HL-60 (cell line): ENCODE measurements at regions not wholly inside any gene's neighbourhood (a gene's known extent, or its start where the extent isn't known, plus 50 kb on each side); places are given as distances from the start of the nearest gene placed in this dataset.

Source experiments
- GABPA ChIP-seq: IDR thresholded peaks from 2 replicates; pipeline ENCODE4 v1.6.1; 2012; ENCODE audit warnings: low read depth
- POLR2AphosphoS5 ChIP-seq: IDR thresholded peaks from 2 replicates; pipeline ENCODE4 v1.6.1; 2012; ENCODE audit warnings: low read depth
- TF ChIP-seq, protein P1 (sequence below): IDR thresholded peaks from one replicate; pipeline ENCODE4 v1.5.1; 2011; ENCODE audit warnings: low read length, control low read depth, inconsistent platforms; ENCODE audit not compliant: insufficient read depth
- TF ChIP-seq, protein P2 (sequence below): IDR thresholded peaks from 2 replicates; pipeline ENCODE4 v1.6.1; 2012; ENCODE audit warnings: low read depth; ENCODE audit not compliant: insufficient replicate concordance

DNA sequence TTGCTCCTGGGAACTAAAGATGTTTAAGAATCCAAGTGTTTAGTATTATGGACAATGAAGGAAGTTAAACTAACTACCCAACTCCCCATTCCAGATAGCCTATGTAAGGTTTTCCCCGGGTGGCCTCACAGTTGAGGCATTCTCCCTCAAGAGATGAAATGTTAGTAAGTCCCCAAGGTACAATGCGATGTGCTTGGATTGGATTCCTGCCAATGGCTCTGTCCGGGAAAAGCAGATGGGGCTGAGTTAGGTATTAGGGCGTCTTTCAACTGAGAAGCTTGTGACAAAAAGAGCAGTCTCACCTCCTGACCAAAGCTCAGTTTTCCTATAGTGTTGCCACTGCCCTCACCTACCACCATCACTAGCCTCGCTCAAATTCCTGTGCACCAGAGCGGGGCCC lies 64.8 kb upstream of the E2F7 start:
- TF ChIP-seq, protein P1, sequence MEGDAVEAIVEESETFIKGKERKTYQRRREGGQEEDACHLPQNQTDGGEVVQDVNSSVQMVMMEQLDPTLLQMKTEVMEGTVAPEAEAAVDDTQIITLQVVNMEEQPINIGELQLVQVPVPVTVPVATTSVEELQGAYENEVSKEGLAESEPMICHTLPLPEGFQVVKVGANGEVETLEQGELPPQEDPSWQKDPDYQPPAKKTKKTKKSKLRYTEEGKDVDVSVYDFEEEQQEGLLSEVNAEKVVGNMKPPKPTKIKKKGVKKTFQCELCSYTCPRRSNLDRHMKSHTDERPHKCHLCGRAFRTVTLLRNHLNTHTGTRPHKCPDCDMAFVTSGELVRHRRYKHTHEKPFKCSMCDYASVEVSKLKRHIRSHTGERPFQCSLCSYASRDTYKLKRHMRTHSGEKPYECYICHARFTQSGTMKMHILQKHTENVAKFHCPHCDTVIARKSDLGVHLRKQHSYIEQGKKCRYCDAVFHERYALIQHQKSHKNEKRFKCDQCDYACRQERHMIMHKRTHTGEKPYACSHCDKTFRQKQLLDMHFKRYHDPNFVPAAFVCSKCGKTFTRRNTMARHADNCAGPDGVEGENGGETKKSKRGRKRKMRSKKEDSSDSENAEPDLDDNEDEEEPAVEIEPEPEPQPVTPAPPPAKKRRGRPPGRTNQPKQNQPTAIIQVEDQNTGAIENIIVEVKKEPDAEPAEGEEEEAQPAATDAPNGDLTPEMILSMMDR: no peak
- TF ChIP-seq POLR2AphosphoS5: no peak
- TF ChIP-seq, protein P2, sequence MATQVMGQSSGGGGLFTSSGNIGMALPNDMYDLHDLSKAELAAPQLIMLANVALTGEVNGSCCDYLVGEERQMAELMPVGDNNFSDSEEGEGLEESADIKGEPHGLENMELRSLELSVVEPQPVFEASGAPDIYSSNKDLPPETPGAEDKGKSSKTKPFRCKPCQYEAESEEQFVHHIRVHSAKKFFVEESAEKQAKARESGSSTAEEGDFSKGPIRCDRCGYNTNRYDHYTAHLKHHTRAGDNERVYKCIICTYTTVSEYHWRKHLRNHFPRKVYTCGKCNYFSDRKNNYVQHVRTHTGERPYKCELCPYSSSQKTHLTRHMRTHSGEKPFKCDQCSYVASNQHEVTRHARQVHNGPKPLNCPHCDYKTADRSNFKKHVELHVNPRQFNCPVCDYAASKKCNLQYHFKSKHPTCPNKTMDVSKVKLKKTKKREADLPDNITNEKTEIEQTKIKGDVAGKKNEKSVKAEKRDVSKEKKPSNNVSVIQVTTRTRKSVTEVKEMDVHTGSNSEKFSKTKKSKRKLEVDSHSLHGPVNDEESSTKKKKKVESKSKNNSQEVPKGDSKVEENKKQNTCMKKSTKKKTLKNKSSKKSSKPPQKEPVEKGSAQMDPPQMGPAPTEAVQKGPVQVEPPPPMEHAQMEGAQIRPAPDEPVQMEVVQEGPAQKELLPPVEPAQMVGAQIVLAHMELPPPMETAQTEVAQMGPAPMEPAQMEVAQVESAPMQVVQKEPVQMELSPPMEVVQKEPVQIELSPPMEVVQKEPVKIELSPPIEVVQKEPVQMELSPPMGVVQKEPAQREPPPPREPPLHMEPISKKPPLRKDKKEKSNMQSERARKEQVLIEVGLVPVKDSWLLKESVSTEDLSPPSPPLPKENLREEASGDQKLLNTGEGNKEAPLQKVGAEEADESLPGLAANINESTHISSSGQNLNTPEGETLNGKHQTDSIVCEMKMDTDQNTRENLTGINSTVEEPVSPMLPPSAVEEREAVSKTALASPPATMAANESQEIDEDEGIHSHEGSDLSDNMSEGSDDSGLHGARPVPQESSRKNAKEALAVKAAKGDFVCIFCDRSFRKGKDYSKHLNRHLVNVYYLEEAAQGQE: no peak
- no peak for TF ChIP-seq GABPA
